ENCODE measurements at regions not wholly inside any gene's neighbourhood (a gene's known extent, or its start where the extent isn't known, plus 50 kb on each side); places are given as distances from the start of the nearest gene placed in this dataset.
"Not testable (repeated sequence)": the region's sequence is repeated elsewhere in the genome, so short reads cannot be mapped to it uniquely, and the experiment has no call there.

GRCh38 chr9:85487872-85488271, 253.9 kb downstream of the AGTPBP1 start:
- no peaks in the 10 kb centered on the region for H3K4me1 Mint-ChIP-seq (ENCODE audit: low read depth)
- peaks cover 3% of the 10 kb centered on the region for H3K27me3 Mint-ChIP-seq (ENCODE audit: low read depth)
- no peak overlapping the region for H3K4me3 Mint-ChIP-seq
- H3K27ac Mint-ChIP-seq: no peak overlapping the region
- no peaks in the 10 kb centered on the region for H3K36me3 Mint-ChIP-seq (ENCODE audit: low read depth)
- H3K9me3 Mint-ChIP-seq: no peaks in the 10 kb centered on the region

GRCh38 chr9:85484235-85484634, 257.5 kb downstream of the AGTPBP1 start:
- no peak overlapping the region for H3K27ac Mint-ChIP-seq
- peaks cover 3% of the 10 kb centered on the region for H3K27me3 Mint-ChIP-seq (ENCODE audit: low read depth)
- H3K9me3 Mint-ChIP-seq: no peaks in the 10 kb centered on the region
- no peaks in the 10 kb centered on the region for H3K36me3 Mint-ChIP-seq (ENCODE audit: low read depth)
- H3K4me1 Mint-ChIP-seq (ENCODE audit: low read depth): no peaks in the 10 kb centered on the region
- H3K4me3 Mint-ChIP-seq: no peak overlapping the region

- no peaks in the 10 kb centered on the region for H3K4me1 Mint-ChIP-seq (ENCODE audit: low read depth)
- H3K27me3 Mint-ChIP-seq (ENCODE audit: low read depth): peaks cover 3% of the 10 kb centered on the region
- H3K36me3 Mint-ChIP-seq (ENCODE audit: low read depth): no peaks in the 10 kb centered on the region
- H3K4me3 Mint-ChIP-seq: no peak overlapping the region
- no peaks in the 10 kb centered on the region for H3K9me3 Mint-ChIP-seq
- no peak overlapping the region for H3K27ac Mint-ChIP-seq
These were observed 258.5 kb downstream of the AGTPBP1 start for GRCh38 chr9:85483208-85483607.

- Mint-ChIP-seq H3K9me3 (no peaks in the 10 kb centered on the region), H3K27me3 (ENCODE audit: low read depth) (peaks cover 3% of the 10 kb centered on the region), H3K36me3 (ENCODE audit: low read depth) (no peaks in the 10 kb centered on the region), H3K4me1 (ENCODE audit: low read depth) (no peaks in the 10 kb centered on the region), H3K4me3 (no peak overlapping the region), H3K27ac (no peak overlapping the region)
These were observed 262.4 kb downstream of the AGTPBP1 start for GRCh38 chr9:85479305-85479704.

GRCh38 chr9:85478847-85479246, 262.9 kb downstream of the AGTPBP1 start:
- Mint-ChIP-seq H3K27me3 (ENCODE audit: low read depth) (no peaks in the 10 kb centered on the region), H3K27ac (no peak overlapping the region), H3K4me3 (no peak overlapping the region), H3K9me3 (no peaks in the 10 kb centered on the region), H3K4me1 (ENCODE audit: low read depth) (no peaks in the 10 kb centered on the region), H3K36me3 (ENCODE audit: low read depth) (no peaks in the 10 kb centered on the region)

- not testable (repeated sequence) for H3K9me3 Mint-ChIP-seq; H3K4me3 Mint-ChIP-seq; H3K27me3 Mint-ChIP-seq (ENCODE audit: low read depth); H3K4me1 Mint-ChIP-seq (ENCODE audit: low read depth); H3K36me3 Mint-ChIP-seq (ENCODE audit: low read depth); H3K27ac Mint-ChIP-seq
These were observed 266.9 kb downstream of the AGTPBP1 start for GRCh38 chr9:85474896-85475295.

- Mint-ChIP-seq H3K36me3 (ENCODE audit: low read depth) (no peaks in the 10 kb centered on the region), H3K4me3 (no peak overlapping the region), H3K9me3 (no peaks in the 10 kb centered on the region), H3K4me1 (ENCODE audit: low read depth) (no peaks in the 10 kb centered on the region), H3K27ac (no peak overlapping the region), H3K27me3 (ENCODE audit: low read depth) (no peaks in the 10 kb centered on the region)
These were observed 270.0 kb downstream of the AGTPBP1 start for GRCh38 chr9:85471791-85472190.

GRCh38 chr9:85469041-85469440, 272.7 kb downstream of the AGTPBP1 start:
- Mint-ChIP-seq H3K4me1 (ENCODE audit: low read depth) (no peaks in the 10 kb centered on the region), H3K4me3 (no peak overlapping the region), H3K9me3 (no peaks in the 10 kb centered on the region), H3K36me3 (ENCODE audit: low read depth) (no peaks in the 10 kb centered on the region), H3K27me3 (ENCODE audit: low read depth) (no peaks in the 10 kb centered on the region), H3K27ac (no peak overlapping the region)

- Mint-ChIP-seq H3K36me3 (ENCODE audit: low read depth) (no peaks in the 10 kb centered on the region), H3K27ac (no peak overlapping the region)
These were observed 274.9 kb downstream of the AGTPBP1 start for GRCh38 chr9:85466834-85467233.

GRCh38 chr9:85458114-85458864, 283.5 kb downstream of the AGTPBP1 start:
- H3K36me3 Mint-ChIP-seq (ENCODE audit: low read depth); H3K4me1 Mint-ChIP-seq (ENCODE audit: low read depth); H3K4me3 Mint-ChIP-seq; H3K27ac Mint-ChIP-seq; H3K9me3 Mint-ChIP-seq; H3K27me3 Mint-ChIP-seq (ENCODE audit: low read depth): not testable (repeated sequence)

More at GRCh38 chr9:85466834-85467233, 274.9 kb downstream of the AGTPBP1 start:
- Mint-ChIP-seq H3K27me3 (ENCODE audit: low read depth) (no peaks in the 10 kb centered on the region), H3K9me3 (no peaks in the 10 kb centered on the region), H3K4me3 (no peak overlapping the region), H3K4me1 (ENCODE audit: low read depth) (no peaks in the 10 kb centered on the region)

GRCh38 chr9:85453850-85454249, 287.9 kb downstream of the AGTPBP1 start:
- Mint-ChIP-seq H3K27ac (no peak overlapping the region), H3K36me3 (ENCODE audit: low read depth) (no peaks in the 10 kb centered on the region), H3K9me3 (no peaks in the 10 kb centered on the region), H3K4me3 (no peak overlapping the region), H3K27me3 (ENCODE audit: low read depth) (peaks cover 8% of the 10 kb centered on the region), H3K4me1 (ENCODE audit: low read depth) (no peaks in the 10 kb centered on the region)

GRCh38 chr9:85452841-85453240, 288.9 kb downstream of the AGTPBP1 start:
- Mint-ChIP-seq H3K36me3 (ENCODE audit: low read depth) (no peaks in the 10 kb centered on the region), H3K9me3 (no peaks in the 10 kb centered on the region), H3K4me3 (no peak overlapping the region), H3K27ac (no peak overlapping the region), H3K27me3 (ENCODE audit: low read depth) (peaks cover 8% of the 10 kb centered on the region), H3K4me1 (ENCODE audit: low read depth) (no peaks in the 10 kb centered on the region)

- Mint-ChIP-seq H3K36me3 (ENCODE audit: low read depth) (no peaks in the 10 kb centered on the region), H3K27ac (no peak overlapping the region), H3K4me3 (no peak overlapping the region), H3K9me3 (peaks cover under 1% of the 10 kb centered on the region), H3K4me1 (ENCODE audit: low read depth) (no peaks in the 10 kb centered on the region), H3K27me3 (ENCODE audit: low read depth) (peaks cover 8% of the 10 kb centered on the region)
These were observed 290.1 kb downstream of the AGTPBP1 start for GRCh38 chr9:85451680-85452079.

GRCh38 chr9:85445887-85446286, 295.9 kb downstream of the AGTPBP1 start:
- Mint-ChIP-seq H3K9me3 (peaks cover 5% of the 10 kb centered on the region), H3K36me3 (ENCODE audit: low read depth) (no peaks in the 10 kb centered on the region), H3K27me3 (ENCODE audit: low read depth) (peaks cover 11% of the 10 kb centered on the region), H3K4me1 (ENCODE audit: low read depth) (no peaks in the 10 kb centered on the region), H3K27ac (no peak overlapping the region), H3K4me3 (no peak overlapping the region)

GRCh38 chr9:85444243-85444642, 297.5 kb downstream of the AGTPBP1 start:
- Mint-ChIP-seq H3K9me3 (peaks cover 5% of the 10 kb centered on the region), H3K4me1 (ENCODE audit: low read depth) (no peaks in the 10 kb centered on the region), H3K36me3 (ENCODE audit: low read depth) (no peaks in the 10 kb centered on the region), H3K27me3 (ENCODE audit: low read depth) (peaks cover 3% of the 10 kb centered on the region), H3K4me3 (no peak overlapping the region), H3K27ac (no peak overlapping the region)

GRCh38 chr9:85443190-85443598, 298.6 kb downstream of the AGTPBP1 start:
- no peaks in the 10 kb centered on the region for H3K4me1 Mint-ChIP-seq (ENCODE audit: low read depth)
- H3K4me3 Mint-ChIP-seq: no peak overlapping the region
- H3K9me3 Mint-ChIP-seq: peaks cover 5% of the 10 kb centered on the region
- no peak overlapping the region for H3K27ac Mint-ChIP-seq
- peaks cover 3% of the 10 kb centered on the region for H3K27me3 Mint-ChIP-seq (ENCODE audit: low read depth)
- H3K36me3 Mint-ChIP-seq (ENCODE audit: low read depth): no peaks in the 10 kb centered on the region

Measured in T-helper 1 cell treated with Interleukin-12 subunit alpha and Interleukin-12 subunit beta and Interleukin-4 antibody, amounts not matched to agents 30 μg/mL and 1 μg/mL, for 36 hours (primary cell).